Ectodermal cell (in vitro differentiated cells): ENCODE measurements at regions not wholly inside any gene's neighbourhood (a gene's known extent, or its start where the extent isn't known, plus 50 kb on each side); places are given as distances from the start of the nearest gene placed in this dataset.

Experiments used
- H3K27ac ChIP-seq: 2 replicates; pipeline ENCODE4 v1.7.0; 2013; ENCODE audit warnings: mild to moderate bottlenecking, low read depth, low read length; ENCODE audit not compliant: insufficient read depth, poor library complexity, severe bottlenecking
- H3K27me3 ChIP-seq: 2 replicates; pipeline ENCODE4 v1.7.0; 2013; ENCODE audit warnings: mild to moderate bottlenecking, low read length; ENCODE audit not compliant: insufficient read depth, control insufficient read depth, poor library complexity, severe bottlenecking
- H3K36me3 ChIP-seq: one replicate; pipeline ENCODE4 v1.7.0; 2013; ENCODE audit warnings: low read length; ENCODE audit not compliant: control insufficient read depth, insufficient read depth
- H3K4me1 ChIP-seq: one replicate; pipeline ENCODE4 v1.7.0; 2013; ENCODE audit warnings: low read length; ENCODE audit not compliant: control insufficient read depth, insufficient read depth
- H3K4me3 ChIP-seq: 2 replicates; pipeline ENCODE4 v1.7.0; 2013; ENCODE audit warnings: low read depth, low read length, control low read depth; ENCODE audit not compliant: insufficient read depth
- H3K9me3 ChIP-seq: 2 replicates; pipeline ENCODE4 v1.7.0; 2013; ENCODE audit warnings: mild to moderate bottlenecking, low read length, moderate library complexity; ENCODE audit not compliant: control insufficient read depth
- WGBS, 2 experiments: methylation state at CpG; one replicate each; pipeline ENCODE4 v1.1.7; 2013; ENCODE audit warnings: missing lambda C conversion rate in 2 of 2; 5-methylcytosine and 5-hydroxymethylcytosine counted together

- H3K27me3 ChIP-seq = peaks cover 3% of the 10 kb centered on the region
Measured at GRCh38 chr10:129033790-129034272, 433.2 kb upstream of the MGMT start.

DNA sequence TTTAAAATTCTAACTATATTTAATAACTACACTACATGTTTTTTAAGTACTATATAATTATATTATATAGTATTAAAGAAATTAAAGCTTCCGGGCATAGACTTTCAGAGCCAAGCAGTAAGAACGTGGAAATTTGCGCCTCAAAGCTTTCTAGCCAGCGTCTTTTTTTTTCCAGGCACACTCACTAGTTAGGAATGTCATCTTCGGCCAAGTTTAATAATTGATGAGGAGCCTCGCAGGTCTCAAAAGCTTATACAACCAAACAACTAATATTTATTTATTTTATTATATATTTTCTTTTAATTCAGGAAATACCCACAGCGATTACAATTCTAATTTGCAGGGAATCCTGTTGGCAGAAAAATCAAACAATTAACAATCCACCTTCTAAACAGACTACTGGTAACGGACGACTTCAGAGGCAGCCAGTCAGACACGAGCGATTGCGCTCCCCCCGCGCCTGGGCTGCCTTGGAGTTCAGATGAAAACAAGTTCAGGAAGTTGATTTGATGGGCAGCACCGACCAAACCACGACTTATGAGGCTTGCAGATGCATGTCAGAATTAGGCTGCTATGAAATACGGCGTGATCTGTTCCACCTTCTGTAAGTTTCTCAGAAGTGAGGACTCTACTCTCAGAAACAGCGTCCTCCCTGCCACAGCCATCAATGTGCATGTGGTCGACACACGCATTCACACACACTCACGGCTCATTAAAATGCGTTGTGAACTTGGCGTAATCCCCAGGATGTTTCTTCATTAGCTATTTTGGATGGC lies 431.8 kb upstream of the MGMT start:
- WGBS, 2 experiments = 93% methylated on average over 24 of the region's 24 CpGs
- no peaks in the 10 kb centered on the region for H3K36me3 ChIP-seq
- peaks cover 13% of the 10 kb centered on the region for H3K4me1 ChIP-seq
- H3K9me3 ChIP-seq = no peaks in the 10 kb centered on the region
- no peak overlapping the region for H3K4me3 ChIP-seq
- peaks cover 3% of the 10 kb centered on the region for H3K27me3 ChIP-seq
- no peak overlapping the region for H3K27ac ChIP-seq

More at GRCh38 chr10:129033790-129034272, 433.2 kb upstream of the MGMT start:
- 73 to 81% methylated on average over 14 of the region's 14 CpGs for WGBS, 2 experiments
- no peak overlapping the region for H3K27ac ChIP-seq
- H3K9me3 ChIP-seq = no peaks in the 10 kb centered on the region
- no peak overlapping the region for H3K4me3 ChIP-seq
- peaks cover 4% of the 10 kb centered on the region for H3K4me1 ChIP-seq
- no peaks in the 10 kb centered on the region for H3K36me3 ChIP-seq

DNA sequence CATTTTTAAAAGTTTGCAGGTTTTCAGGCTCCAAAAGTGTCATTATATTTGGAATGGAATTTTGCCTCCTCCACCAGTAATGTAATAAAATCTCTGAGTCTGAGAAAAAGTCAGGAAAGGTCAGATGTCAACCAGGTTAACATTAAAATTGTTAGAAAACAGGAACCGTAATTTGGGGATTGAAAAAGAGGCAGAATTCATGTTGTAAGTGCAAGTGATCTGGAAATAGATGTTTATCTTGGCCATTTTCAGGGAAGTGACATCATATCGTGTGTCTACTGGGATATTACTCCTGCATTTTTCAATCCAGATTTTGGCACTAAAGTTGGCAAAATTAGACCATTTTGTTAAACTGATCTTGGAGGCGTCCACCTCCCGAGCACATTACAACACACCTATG lies 428.5 kb upstream of the MGMT start:
- H3K27me3 ChIP-seq = peaks cover 3% of the 10 kb centered on the region

GRCh38 chr10:129039406-129040370 lies 427.4 kb upstream of the MGMT start:
- peaks cover 9% of the 10 kb centered on the region for H3K4me1 ChIP-seq
- H3K9me3 ChIP-seq = no peaks in the 10 kb centered on the region
- H3K27ac ChIP-seq = no peak overlapping the region
- WGBS, 2 experiments = 55 to 60% methylated on average over 15 of the region's 15 CpGs
- H3K36me3 ChIP-seq = no peaks in the 10 kb centered on the region
- H3K27me3 ChIP-seq = peaks cover 3% of the 10 kb centered on the region
- H3K4me3 ChIP-seq = no peak overlapping the region

More for the DNA sequence above, 428.5 kb upstream of the MGMT start:
- no peaks in the 10 kb centered on the region for H3K9me3 ChIP-seq
- H3K36me3 ChIP-seq = no peaks in the 10 kb centered on the region
- peaks cover 13% of the 10 kb centered on the region for H3K4me1 ChIP-seq
- WGBS, 2 experiments = no CpG with 5 or more reads among the region's 4 CpGs
- no peak overlapping the region for H3K27ac ChIP-seq
- H3K4me3 ChIP-seq = no peak overlapping the region

GRCh38 chr10:129040377-129040776 lies 426.7 kb upstream of the MGMT start:
- H3K4me1 ChIP-seq = peaks cover 9% of the 10 kb centered on the region
- H3K27ac ChIP-seq = no peak overlapping the region
- H3K9me3 ChIP-seq = no peaks in the 10 kb centered on the region
- no peak overlapping the region for H3K4me3 ChIP-seq
- peaks cover 3% of the 10 kb centered on the region for H3K27me3 ChIP-seq
- 81 to 88% methylated on average over 1 of the region's 1 CpG for WGBS, 2 experiments
- no peaks in the 10 kb centered on the region for H3K36me3 ChIP-seq

DNA sequence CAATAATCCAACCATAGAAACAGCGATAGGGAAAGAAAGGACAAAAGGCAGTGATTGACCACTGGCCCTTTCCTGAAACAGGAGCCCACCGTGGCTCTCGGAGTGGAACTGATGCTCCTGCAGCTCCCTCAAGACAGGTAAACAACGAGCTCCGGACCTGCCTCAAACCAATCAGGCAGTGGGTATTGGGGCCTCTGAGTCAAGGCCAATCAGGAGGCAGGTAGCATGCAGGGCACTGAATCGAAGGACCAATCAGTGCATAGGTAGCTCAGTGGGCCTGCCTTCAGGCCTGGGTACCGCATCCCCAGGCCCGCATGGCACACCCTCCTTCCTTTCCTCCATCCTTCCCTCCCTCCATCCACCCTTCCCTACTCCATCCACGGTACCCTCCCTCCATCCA lies 425.1 kb upstream of the MGMT start:
- no peaks in the 10 kb centered on the region for H3K9me3 ChIP-seq
- 93 to 94% methylated on average over 9 of the region's 9 CpGs for WGBS, 2 experiments
- H3K4me3 ChIP-seq = no peak overlapping the region
- H3K36me3 ChIP-seq = no peaks in the 10 kb centered on the region
- H3K27ac ChIP-seq = no peak overlapping the region
- H3K27me3 ChIP-seq = no peaks in the 10 kb centered on the region
- peaks cover 9% of the 10 kb centered on the region for H3K4me1 ChIP-seq

GRCh38 chr10:129042776-129043595 lies 424.1 kb upstream of the MGMT start:
- Histone ChIP-seq H3K4me1 (peaks cover 9% of the 10 kb centered on the region), H3K27me3 (no peaks in the 10 kb centered on the region), H3K36me3 (no peaks in the 10 kb centered on the region), H3K27ac (no peak overlapping the region), H3K9me3 (no peaks in the 10 kb centered on the region), H3K4me3 (no peak overlapping the region)
- 93 to 94% methylated on average over 19 to 21 of the region's 21 CpGs for WGBS, 2 experiments

DNA sequence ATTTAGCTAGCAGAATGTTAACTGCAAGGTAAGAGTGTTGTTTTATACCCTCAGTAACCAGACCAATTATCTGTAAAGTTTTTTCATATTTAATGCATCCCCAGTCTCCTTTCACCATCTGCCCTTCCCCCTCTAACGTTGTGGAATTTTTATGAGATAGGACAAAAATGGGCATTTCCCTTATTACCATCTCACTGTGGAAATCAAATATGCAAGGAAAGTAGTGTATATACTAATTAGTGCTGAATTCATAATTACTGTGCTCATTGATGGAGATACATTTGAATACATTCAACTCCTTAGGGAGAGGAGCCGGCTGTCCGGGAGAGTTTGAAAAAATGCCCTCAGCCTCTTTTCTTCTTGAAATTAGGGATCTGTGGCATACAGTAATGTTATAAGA lies 423.4 kb upstream of the MGMT start:
- Histone ChIP-seq H3K36me3 (no peaks in the 10 kb centered on the region), H3K9me3 (no peaks in the 10 kb centered on the region)
- WGBS, 2 experiments = 92 to 100% methylated on average over 1 to 2 of the region's 3 CpGs

DNA sequence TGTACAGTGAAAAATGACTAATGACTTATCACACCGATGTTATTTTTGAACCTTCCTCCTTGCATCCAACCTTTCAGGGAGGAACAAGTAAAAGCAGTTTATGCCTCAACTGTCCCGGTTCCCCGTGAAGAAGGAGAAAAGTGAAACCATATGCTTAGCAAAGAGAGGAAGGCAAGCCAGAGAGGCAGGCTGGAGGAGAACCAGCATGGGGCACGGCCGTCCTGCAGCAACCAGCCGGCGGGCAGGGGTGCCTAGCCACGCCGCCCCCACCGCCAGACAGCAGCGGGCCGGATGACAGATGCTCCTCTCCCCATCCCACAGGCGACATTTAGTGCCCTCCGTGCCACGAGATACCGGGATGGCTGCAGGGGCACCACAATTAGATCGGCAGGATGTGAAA lies 421.4 kb upstream of the MGMT start:
- Histone ChIP-seq H3K27me3 (no peaks in the 10 kb centered on the region), H3K36me3 (no peaks in the 10 kb centered on the region), H3K4me3 (no peak overlapping the region), H3K9me3 (no peaks in the 10 kb centered on the region), H3K27ac (no peak overlapping the region), H3K4me1 (no peaks in the 10 kb centered on the region)
- WGBS, 2 experiments = 95% methylated on average over 17 of the region's 17 CpGs

More for the DNA sequence above, 423.4 kb upstream of the MGMT start:
- H3K27ac ChIP-seq = no peak overlapping the region
- H3K27me3 ChIP-seq = no peaks in the 10 kb centered on the region
- no peak overlapping the region for H3K4me3 ChIP-seq
- H3K4me1 ChIP-seq = peaks cover 9% of the 10 kb centered on the region
